H9 (cell line): ENCODE measurements at regions not wholly inside any gene's neighbourhood (a gene's known extent, or its start where the extent isn't known, plus 50 kb on each side); places are given as distances from the start of the nearest gene placed in this dataset.

Experiments
- DNase-seq: peaks from one replicate; pipeline ENCODE4 v3.0.0-alpha.2; 2017
- H2AFZ ChIP-seq: one replicate; pipeline ENCODE4 v1.6.1; 2013; ENCODE audit warnings: mild to moderate bottlenecking, low read length, control low read depth, moderate library complexity
- H2AK5ac ChIP-seq: 2 replicates; pipeline ENCODE4 v1.6.1; 2013; ENCODE audit warnings: low read length, control low read depth, mixed read lengths; ENCODE audit not compliant: insufficient read length
- H2BK120ac ChIP-seq: one replicate; pipeline ENCODE4 v1.6.1; 2013; ENCODE audit warnings: low read depth, mild to moderate bottlenecking, low read length, control low read depth, inconsistent platforms; ENCODE audit not compliant: poor library complexity, severe bottlenecking
- H2BK12ac ChIP-seq: 2 replicates; pipeline ENCODE4 v1.6.1; 2013; ENCODE audit warnings: low read length, control low read depth, mixed read lengths, low read depth; ENCODE audit not compliant: insufficient read length
- H2BK15ac ChIP-seq: 2 replicates; pipeline ENCODE4 v1.6.1; 2013; ENCODE audit warnings: low read depth, low read length, control low read depth
- H2BK20ac ChIP-seq: one replicate; pipeline ENCODE4 v1.6.1; 2013; ENCODE audit warnings: low read depth, mild to moderate bottlenecking, low read length, control low read depth, inconsistent platforms; ENCODE audit not compliant: poor library complexity, severe bottlenecking
- H2BK5ac ChIP-seq: 2 replicates; pipeline ENCODE4 v1.6.1; 2013; ENCODE audit warnings: low read length, control low read depth, mixed read lengths; ENCODE audit not compliant: insufficient read length
- H3K14ac ChIP-seq: 2 replicates; pipeline ENCODE4 v1.6.1; 2013; ENCODE audit warnings: low read length, control low read depth; ENCODE audit not compliant: insufficient read depth
- H3K18ac ChIP-seq: 2 replicates; pipeline ENCODE4 v1.6.1; 2013; ENCODE audit warnings: low read depth, mild to moderate bottlenecking, mixed read lengths, low read length, control low read depth; ENCODE audit not compliant: insufficient read length
- H3K23ac ChIP-seq: 2 replicates; pipeline ENCODE4 v1.6.1; 2013; ENCODE audit warnings: low read length, control low read depth, mixed read lengths, low read depth; ENCODE audit not compliant: insufficient read length
- H3K23me2 ChIP-seq: 2 replicates; pipeline ENCODE4 v1.6.1; 2013; ENCODE audit warnings: low read depth, mild to moderate bottlenecking, mixed read lengths, low read length, control low read depth; ENCODE audit not compliant: insufficient read length, poor library complexity, severe bottlenecking
- H3K27ac ChIP-seq: 2 replicates; pipeline ENCODE4 v1.5.1; 2013; ENCODE audit warnings: low read length, control low read depth, mixed read lengths, low read depth; ENCODE audit not compliant: insufficient read length
- H3K27me3 ChIP-seq: 2 replicates; pipeline ENCODE4 v1.6.1; 2013; ENCODE audit warnings: low read length, control low read depth, inconsistent platforms; ENCODE audit not compliant: insufficient read depth
- H3K4ac ChIP-seq: 2 replicates; pipeline ENCODE4 v1.6.1; 2013; ENCODE audit warnings: low read depth, mild to moderate bottlenecking, control low read depth, inconsistent platforms, low read length, moderate library complexity
- H3K4me1 ChIP-seq: 2 replicates; pipeline ENCODE4 v1.6.1; 2013; ENCODE audit warnings: low read length, control low read depth, inconsistent platforms; ENCODE audit not compliant: insufficient read depth
- H3K4me2 ChIP-seq: 2 replicates; pipeline ENCODE4 v1.6.1; 2013; ENCODE audit warnings: low read length, control low read depth, mixed read lengths; ENCODE audit not compliant: insufficient read length, insufficient read depth
- H3K56ac ChIP-seq: 2 replicates; pipeline ENCODE4 v1.6.1; 2013; ENCODE audit warnings: low read depth, mild to moderate bottlenecking, mixed read lengths, low read length, control low read depth; ENCODE audit not compliant: insufficient read length
- H3K79me1 ChIP-seq: 2 replicates; pipeline ENCODE4 v1.6.1; 2013; ENCODE audit warnings: low read depth, mild to moderate bottlenecking, moderate library complexity, low read length, control low read depth, inconsistent platforms; ENCODE audit not compliant: insufficient read depth, poor library complexity, severe bottlenecking
- H3K79me2 ChIP-seq: 2 replicates; pipeline ENCODE4 v1.6.1; 2013; ENCODE audit warnings: low read length, control low read depth, inconsistent platforms; ENCODE audit not compliant: insufficient read depth
- H3K9ac ChIP-seq: 2 replicates; pipeline ENCODE4 v1.6.1; 2013; ENCODE audit warnings: low read length, control low read depth, mixed read lengths; ENCODE audit not compliant: insufficient read length; ENCODE audit errors: extremely low read depth
- H3K9me3 ChIP-seq: one replicate; pipeline ENCODE4 v1.6.1; 2013; ENCODE audit warnings: low read depth, low read length, inconsistent platforms; ENCODE audit not compliant: control insufficient read depth
- H3T11ph ChIP-seq: one replicate; pipeline ENCODE4 v1.6.1; 2013; ENCODE audit warnings: mild to moderate bottlenecking, low read length, control low read depth, inconsistent platforms
- H4K20me1 ChIP-seq: one replicate; pipeline ENCODE4 v1.6.1; 2013; ENCODE audit not compliant: control insufficient read depth, insufficient read length, insufficient read depth
- H4K5ac ChIP-seq: 2 replicates; pipeline ENCODE4 v1.6.1; 2013; ENCODE audit warnings: low read depth, mild to moderate bottlenecking, mixed read lengths, low read length, control low read depth; ENCODE audit not compliant: insufficient read length
- H4K8ac ChIP-seq: replicated peaks from 2 replicates; pipeline ENCODE4 v1.6.1; 2013; ENCODE audit warnings: low read length, control low read depth, mixed read lengths, low read depth; ENCODE audit not compliant: insufficient read length
- H4K91ac ChIP-seq: 2 replicates; pipeline ENCODE4 v1.6.1; 2013; ENCODE audit warnings: low read depth, mild to moderate bottlenecking, moderate library complexity, mixed read lengths, low read length, control low read depth; ENCODE audit not compliant: insufficient read length
- H3K27ac Mint-ChIP-seq, 3 experiments: 2 replicates in 2 of 3; 3 replicates in 1 of 3; pipeline ENCODE4 v1.8.0; 2020 to 2021; ENCODE audit warnings: mixed read lengths in 3 of 3, mild to moderate bottlenecking in 1 of 3, moderate library complexity in 1 of 3
- H3K27me3 Mint-ChIP-seq: 2 replicates; pipeline ENCODE4 v1.8.0; 2021; ENCODE audit warnings: low read depth, mild to moderate bottlenecking, moderate library complexity, mixed read lengths
- H3K36me3 Mint-ChIP-seq, 3 experiments: 2 replicates in 2 of 3; 3 replicates in 1 of 3; pipeline ENCODE4 v1.8.0; 2020 to 2021; ENCODE audit warnings: low read depth in 3 of 3, mixed read lengths in 3 of 3; ENCODE audit not compliant: insufficient read depth in 1 of 3
- H3K4me1 Mint-ChIP-seq, 2 experiments: 2 replicates each; pipeline ENCODE4 v1.8.0; 2020; ENCODE audit warnings: mixed read lengths in 2 of 2
- H3K4me3 Mint-ChIP-seq, 2 experiments: 2 replicates in 1 of 2; 3 replicates in 1 of 2; pipeline ENCODE4 v1.8.0; 2020 to 2021; ENCODE audit warnings: mild to moderate bottlenecking in 2 of 2, mixed read lengths in 2 of 2, moderate library complexity in 1 of 2
- H3K9me3 Mint-ChIP-seq, 2 experiments: 2 replicates in 1 of 2; 3 replicates in 1 of 2; pipeline ENCODE4 v1.8.0; 2020; ENCODE audit warnings: mild to moderate bottlenecking in 2 of 2, mixed read lengths in 2 of 2, moderate library complexity in 1 of 2
- CTCF ChIP-seq: fragments of 200-600 bp; sonication (generic); conservative IDR thresholded peaks from 3 replicates; pipeline ENCODE4 v1.8.0; 2021; ENCODE audit warnings: antibody characterized with exemption, mild to moderate bottlenecking
- WGBS: extraction: QIAGEN DNeasy Blood & Tissue Kit; methylation state at CpG from one replicate; pipeline ENCODE4 v1.1.7; 2013; ENCODE audit warnings: missing lambda C conversion rate, low lambda C conversion rate, mixed read lengths; ENCODE audit not compliant: insufficient read length; ENCODE audit errors: extremely low coverage; 5-methylcytosine and 5-hydroxymethylcytosine counted together

- no peak overlapping the region for H3K27ac ChIP-seq
- no peak overlapping the region for H2BK15ac ChIP-seq
- no CpG with 5 or more reads among the region's 1 CpG for WGBS
- no peak overlapping the region for H4K5ac ChIP-seq
- H3K56ac ChIP-seq, result no peak overlapping the region
- no peaks in the 10 kb centered on the region for H3K23me2 ChIP-seq
- no peak overlapping the region for H3K14ac ChIP-seq
- H4K91ac ChIP-seq, result no peak overlapping the region
- H3K27me3 ChIP-seq, result no peaks in the 10 kb centered on the region
- no peaks in the 10 kb centered on the region for H4K20me1 ChIP-seq
- no peak overlapping the region for H3K4me2 ChIP-seq
- Mint-ChIP-seq H3K9me3 (peaks cover 29% of the 10 kb centered on the region in 2 experiments), H3K27ac (no peak overlapping the region), H3K4me3 (no peak overlapping the region), H3K27me3 (peaks cover 2% of the 10 kb centered on the region; the same call in 1 of the 2 replicates), H3K4me1 (peaks cover 25 to 34% of the 10 kb centered on the region in 2 experiments), H3K36me3 (peaks cover 17 to 44% (median 28%) of the 10 kb centered on the region in 3 experiments)
- no peak overlapping the region for H4K8ac ChIP-seq
- TF ChIP-seq CTCF, result no peak
- no peaks in the 10 kb centered on the region for H3K79me2 ChIP-seq
- H2BK120ac ChIP-seq, result no peak overlapping the region
- H2BK5ac ChIP-seq, result no peak overlapping the region
- H2AK5ac ChIP-seq, result no peak overlapping the region
- no peak overlapping the region for H3K4ac ChIP-seq
- no peak overlapping the region for H2BK20ac ChIP-seq
- no peaks in the 10 kb centered on the region for H3K9me3 ChIP-seq
- H3K9ac ChIP-seq, result no peak overlapping the region
- H3T11ph ChIP-seq, result no peak overlapping the region
- H3K79me1 ChIP-seq, result no peaks in the 10 kb centered on the region
- no peak overlapping the region for H2BK12ac ChIP-seq
- H3K18ac ChIP-seq, result no peak overlapping the region
- H2AFZ ChIP-seq, result no peak overlapping the region
- no peak overlapping the region for H3K23ac ChIP-seq
- H3K4me1 ChIP-seq, result peaks cover 1% of the 10 kb centered on the region; the same call in 1 of the 2 replicates
- no peak for DNase-seq
Measured at GRCh38 chr5:125315306-125315705, 568.9 kb upstream of the ZNF608 start.
